ENCODE measurements at regions not wholly inside any gene's neighbourhood (a gene's known extent, or its start where the extent isn't known, plus 50 kb on each side); places are given as distances from the start of the nearest gene placed in this dataset.

- no peak for TF ChIP-seq CTCF (IDR thresholded peaks at IDR 0.05)
- no peak for TF ChIP-seq USF2 (CRISPR knock-in tag; IDR thresholded peaks at IDR 0.05)
- no peak for TF ChIP-seq ETV6 (CRISPR knock-in tag; IDR thresholded peaks at IDR 0.05)
- TF ChIP-seq ZSCAN18 (CRISPR knock-in tag; IDR thresholded peaks at IDR 0.05) = no peak
- no peak for TF ChIP-seq ZNF532 (CRISPR knock-in tag; IDR thresholded peaks at IDR 0.05; ENCODE audit: borderline replicate concordance)
- no peak for TF ChIP-seq TEAD4 (CRISPR knock-in tag; IDR thresholded peaks at IDR 0.05)
- TF ChIP-seq ZBTB21 (CRISPR knock-in tag; IDR thresholded peaks at IDR 0.05; ENCODE audit: borderline replicate concordance) = no peak
- TF ChIP-seq ATF6 (CRISPR knock-in tag; IDR thresholded peaks at IDR 0.05) = no peak
- no peak for TF ChIP-seq USF1 (CRISPR knock-in tag; IDR thresholded peaks at IDR 0.05)
- no peak for TF ChIP-seq E2F5 (CRISPR knock-in tag; IDR thresholded peaks at IDR 0.05)
- TF ChIP-seq CREM (CRISPR knock-in tag; IDR thresholded peaks at IDR 0.05) = no peak
- TF ChIP-seq SP1 (CRISPR knock-in tag; conservative IDR thresholded peaks at IDR 0.05) = no peak
Measured at GRCh38 chr2:192333642-192334041, 138.9 kb upstream of the TMEFF2 start.

Measured in WTC11 (cell line).